Epidermal melanocyte (primary cell): ENCODE measurements at regions not wholly inside any gene's neighbourhood (a gene's known extent, or its start where the extent isn't known, plus 50 kb on each side); places are given as distances from the start of the nearest gene placed in this dataset.

Experiments used
- DNase-seq: peaks from one replicate; pipeline ENCODE4 v3.0.0; 2011; ENCODE audit warnings: low spot score; ENCODE audit not compliant: insufficient read length

DNA sequence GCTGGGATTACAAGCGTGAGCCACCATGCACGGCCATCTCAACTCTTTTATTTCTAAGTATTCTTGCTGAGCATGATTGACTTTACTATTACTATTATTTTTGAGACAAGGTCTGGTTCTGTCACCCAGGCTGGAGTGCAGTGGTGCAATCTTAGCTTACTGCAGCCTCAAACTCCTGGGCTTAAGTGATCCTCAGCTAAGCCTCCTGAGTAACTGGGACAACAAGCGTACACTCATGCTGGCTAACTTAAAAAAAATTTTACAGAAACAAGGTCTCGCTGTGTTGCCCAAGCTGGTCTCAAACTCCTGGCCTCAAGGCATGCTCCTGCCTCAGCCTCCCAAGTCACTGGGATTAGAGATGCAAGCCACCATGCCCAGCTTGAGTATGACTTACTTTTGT, 443.7 kb downstream of the ARHGEF28 start:
- no peak for DNase-seq

DNA sequence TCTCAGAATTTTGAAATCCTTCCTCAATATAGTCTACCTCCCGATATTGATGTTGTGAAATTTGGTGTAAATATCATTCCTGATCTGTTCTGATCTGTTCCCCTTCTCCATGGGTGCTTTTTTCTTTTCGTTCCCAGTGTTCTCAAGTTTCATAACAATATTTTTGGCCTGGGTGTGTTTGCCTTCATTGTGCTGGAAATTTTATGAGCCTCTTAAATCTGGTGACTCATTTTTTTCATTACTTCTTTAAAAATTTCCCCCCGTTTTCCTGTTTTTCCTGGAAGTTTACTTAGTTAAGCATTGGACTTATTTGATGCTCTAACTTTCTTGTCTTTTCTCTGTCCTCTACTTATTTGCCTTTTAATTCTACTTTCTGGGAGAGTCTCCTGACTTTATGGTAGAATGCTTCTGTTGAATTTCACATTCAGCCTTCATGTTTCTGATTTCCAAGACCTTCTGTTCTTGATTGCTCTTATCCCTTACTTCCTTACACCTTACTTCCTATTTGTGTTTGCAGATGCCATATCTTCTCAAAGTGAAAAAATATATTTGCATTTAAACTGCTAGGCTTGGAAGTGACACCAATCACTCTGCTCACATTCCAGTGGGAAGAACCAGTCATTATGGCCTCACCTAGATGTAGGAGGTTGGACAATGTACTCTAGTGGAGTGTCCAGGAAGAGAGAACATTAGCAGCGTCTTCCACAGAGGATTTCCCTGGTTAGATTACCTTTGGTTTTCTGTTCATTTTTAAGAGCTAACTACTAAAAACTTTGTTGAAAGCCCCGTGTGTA, 441.9 kb downstream of the ARHGEF28 start:
- DNase-seq, result no peak

- DNase-seq, result no peak
Measured at GRCh38 chr5:74064911-74065310, 438.9 kb downstream of the ARHGEF28 start.

- DNase-seq, result no peak
Measured at GRCh38 chr5:74064225-74064624, 438.2 kb downstream of the ARHGEF28 start.

DNA sequence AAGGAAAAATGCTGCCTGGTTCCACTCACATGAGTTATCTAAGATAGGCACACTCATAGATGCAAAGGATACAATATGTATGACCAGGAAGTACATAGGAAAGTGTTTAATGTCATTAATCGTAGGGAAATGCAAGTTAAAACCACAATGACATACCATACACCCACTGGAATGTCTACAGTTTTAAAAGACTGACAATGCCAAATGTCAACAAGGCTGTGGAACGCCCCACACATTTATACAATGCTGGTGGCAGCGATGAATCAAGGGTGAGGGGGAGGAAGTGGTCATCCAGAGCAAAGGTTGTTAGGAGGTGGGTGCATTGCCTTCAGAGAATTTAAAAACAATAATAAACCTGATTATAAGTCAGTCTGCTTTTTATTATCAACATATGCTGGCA, 437.8 kb downstream of the ARHGEF28 start:
- no peak for DNase-seq

DNA sequence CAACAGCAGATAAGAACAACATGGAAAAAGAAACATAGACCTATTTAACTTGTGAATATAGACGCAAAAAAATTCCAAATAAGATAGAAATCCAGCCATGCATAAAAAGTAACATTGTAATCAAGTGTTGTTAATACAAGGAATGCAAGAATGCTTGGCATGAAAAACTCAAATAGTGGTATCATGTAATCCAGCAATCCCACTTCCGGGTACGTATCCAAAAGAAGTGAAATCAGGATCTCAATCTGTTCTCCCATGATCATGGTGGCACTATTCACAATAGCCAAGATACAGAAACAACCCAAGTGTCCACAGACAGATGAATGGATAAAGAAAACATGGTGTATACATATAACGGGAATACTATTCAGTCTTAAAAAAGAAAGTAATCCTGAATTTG, 437.4 kb downstream of the ARHGEF28 start:
- DNase-seq, result no peak

- no peak for DNase-seq
Measured at GRCh38 chr5:74061292-74061691, 435.3 kb downstream of the ARHGEF28 start.

- DNase-seq, result no peak
Measured at GRCh38 chr5:74059706-74060105, 433.7 kb downstream of the ARHGEF28 start.

DNA sequence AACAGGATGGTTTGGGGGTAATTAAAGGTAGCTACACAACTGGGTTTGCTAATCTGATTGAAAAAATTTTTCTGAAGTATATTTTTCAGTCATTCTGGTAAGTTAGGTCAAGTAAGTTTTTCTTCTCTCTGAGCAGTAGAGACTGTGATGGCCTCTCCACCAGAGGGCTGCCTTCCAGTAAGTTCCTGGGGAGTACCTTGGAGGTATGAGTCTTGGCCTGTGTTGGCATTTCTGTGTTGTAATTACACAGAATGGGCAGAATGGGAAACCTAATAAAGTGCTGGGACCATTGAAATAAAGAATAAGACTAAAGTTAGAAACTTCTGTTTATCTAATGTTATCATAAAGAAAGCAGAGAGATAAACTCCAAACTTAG, 430.8 kb downstream of the ARHGEF28 start:
- no peak for DNase-seq

DNA sequence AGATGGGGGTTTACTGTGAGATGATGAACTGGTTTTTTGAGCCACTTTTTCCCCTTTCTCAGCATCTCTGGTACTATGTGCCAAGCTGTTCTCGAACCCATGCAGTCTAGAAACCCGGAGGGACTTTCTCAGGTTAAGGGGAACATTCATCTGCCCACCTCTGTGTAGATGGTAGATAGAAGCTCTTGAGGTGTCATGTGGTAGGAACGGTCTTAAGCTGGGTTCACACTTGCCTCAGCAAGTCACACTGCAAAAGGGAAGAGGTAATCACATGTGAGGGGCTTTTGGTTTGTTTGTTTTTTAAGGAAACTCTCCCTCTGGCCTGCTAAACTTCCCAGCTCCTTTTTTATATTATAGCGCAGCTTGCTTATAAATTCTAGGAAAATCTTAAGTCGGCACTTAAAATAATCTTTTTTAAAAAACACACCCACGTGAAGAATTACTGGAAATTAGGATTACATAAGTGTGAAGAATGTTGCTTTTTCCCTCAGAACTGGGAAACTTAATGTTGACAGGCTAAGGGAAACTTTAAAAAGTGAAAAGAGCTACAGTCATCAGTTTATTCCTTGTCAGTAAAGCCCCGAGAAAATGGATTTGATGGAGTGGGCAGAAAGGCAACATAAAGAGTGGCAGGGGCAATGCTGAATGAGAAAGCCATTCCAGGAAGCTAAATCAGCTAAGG, 430.3 kb downstream of the ARHGEF28 start:
- no peak for DNase-seq

- DNase-seq, result no peak
Measured at GRCh38 chr5:74055486-74056106, 429.6 kb downstream of the ARHGEF28 start.

DNA sequence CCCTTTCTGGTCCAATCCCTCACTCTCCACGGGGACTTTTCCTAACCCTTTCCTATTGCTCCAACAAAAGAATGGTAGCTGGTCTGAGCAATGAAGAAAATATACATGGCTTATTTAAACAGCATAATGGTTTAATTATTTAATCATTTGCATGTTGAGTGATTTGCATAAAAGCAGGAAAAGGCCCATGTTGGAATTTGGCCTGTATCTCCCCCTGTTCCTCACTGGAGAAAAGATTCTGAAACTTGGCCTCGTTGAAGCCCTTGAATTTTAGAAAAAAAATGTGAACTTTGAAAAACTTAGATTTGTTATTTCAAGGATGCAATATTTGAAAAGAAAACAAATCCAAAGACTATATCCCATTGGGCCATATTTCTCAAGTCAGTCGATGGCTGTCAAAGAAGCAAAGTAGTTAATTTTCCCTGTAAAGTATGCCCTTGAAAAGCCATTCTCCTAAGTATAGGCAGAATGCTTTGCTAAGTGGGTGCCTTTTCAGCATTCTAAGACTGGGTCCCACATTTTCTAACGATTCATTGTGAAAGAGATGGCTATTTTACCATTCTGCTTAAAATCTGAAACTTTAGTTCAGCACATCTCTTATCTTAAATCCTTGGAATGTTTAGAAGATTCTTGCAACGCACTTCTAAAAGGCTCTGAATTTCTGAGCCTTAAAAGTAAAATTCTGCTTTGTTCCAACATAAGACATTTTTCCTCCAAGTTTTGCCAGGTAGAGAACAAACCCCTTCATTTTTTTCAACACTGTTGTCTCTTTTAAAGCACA, 428.8 kb downstream of the ARHGEF28 start:
- DNase-seq, result no peak

DNA sequence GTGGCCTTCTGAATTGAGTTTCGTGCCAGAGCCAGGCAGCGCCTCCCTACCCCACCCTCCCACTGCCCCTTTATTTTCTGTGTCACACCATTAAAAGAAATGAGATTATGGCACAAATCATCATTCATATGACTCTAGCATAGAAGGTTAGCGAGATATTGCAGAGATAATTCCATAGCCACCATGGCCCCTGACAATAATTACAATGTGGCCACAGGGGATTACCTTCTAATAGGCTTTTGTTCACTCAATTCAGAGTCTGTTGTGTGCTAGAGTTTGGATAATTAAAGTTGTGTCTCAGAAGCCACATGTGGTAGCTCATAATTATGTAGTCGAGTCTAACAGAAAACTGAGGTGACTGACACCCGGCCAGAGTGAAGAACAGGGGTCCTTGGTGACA, 428.1 kb downstream of the ARHGEF28 start:
- no peak for DNase-seq

GRCh38 chr5:74052441-74053221, 426.6 kb downstream of the ARHGEF28 start:
- DNase-seq, result no peak

- DNase-seq, result no peak
Measured at GRCh38 chr5:74051076-74051475, 425.1 kb downstream of the ARHGEF28 start.

DNA sequence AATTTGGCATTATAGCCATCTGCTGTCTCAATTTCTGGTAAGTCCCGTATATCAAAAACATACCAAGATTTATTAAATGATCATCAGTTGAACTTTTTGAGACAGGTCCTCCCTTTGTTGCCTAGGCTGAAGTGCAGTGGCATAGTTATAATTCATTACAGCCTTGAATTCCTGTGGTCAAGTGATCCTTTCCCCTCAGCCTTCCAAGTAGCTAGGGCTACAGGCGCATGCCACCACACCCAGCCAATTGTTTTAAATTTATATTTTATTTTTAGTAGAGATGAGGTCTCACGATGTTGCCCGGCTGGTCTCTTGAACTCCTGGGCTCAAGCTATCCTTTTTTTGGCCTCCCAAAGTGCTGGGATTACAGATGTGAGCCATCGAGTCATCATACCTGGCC, 418.9 kb downstream of the ARHGEF28 start:
- DNase-seq, result no peak

- DNase-seq, result no peak
Measured at GRCh38 chr5:74042959-74043358, 417.0 kb downstream of the ARHGEF28 start.

DNA sequence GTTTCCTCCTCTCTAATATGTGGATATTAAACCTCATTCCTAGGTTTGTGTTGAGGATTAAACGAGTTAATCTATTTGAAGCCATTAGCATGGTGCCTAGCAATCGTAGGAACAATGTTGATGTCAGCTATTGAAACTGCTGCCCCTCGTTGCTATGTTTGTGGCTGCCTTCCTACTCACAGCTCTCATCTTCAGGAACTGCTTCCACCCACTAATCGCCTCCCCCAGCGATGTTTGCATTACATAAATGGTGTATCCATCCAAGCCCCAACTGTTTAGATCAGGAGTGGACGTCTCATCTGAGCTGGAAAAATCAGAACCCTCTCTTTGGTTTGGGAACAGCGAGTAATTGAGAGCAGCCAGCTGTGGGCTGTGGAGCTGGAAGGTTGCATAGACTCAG, 416.6 kb downstream of the ARHGEF28 start:
- DNase-seq, result no peak

GRCh38 chr5:74041913-74042312, 415.9 kb downstream of the ARHGEF28 start:
- no peak for DNase-seq

- DNase-seq, result no peak
Measured at GRCh38 chr5:74040811-74041491, 415.0 kb downstream of the ARHGEF28 start.
